ENCODE measurements at regions not wholly inside any gene's neighbourhood (a gene's known extent, or its start where the extent isn't known, plus 50 kb on each side); places are given as distances from the start of the nearest gene placed in this dataset.
"Not testable (repeated sequence)": the region's sequence is repeated elsewhere in the genome, so short reads cannot be mapped to it uniquely, and the experiment has no call there.

GRCh38 chr14:105911848-105912292 is 385.5 kb downstream of the TMEM121 start:
- H2BK120ac ChIP-seq (ENCODE audit: insufficient read depth, low read length, poor library complexity); H3K18ac ChIP-seq (ENCODE audit: low read length); H2BK5ac ChIP-seq (ENCODE audit: low read depth, low read length, poor library complexity); H2AK5ac ChIP-seq (ENCODE audit: low read length); DNase-seq; H3K27me3 ChIP-seq (ENCODE audit: insufficient read depth, low read length); H3K14ac ChIP-seq (ENCODE audit: low read length); H3K27ac ChIP-seq (ENCODE audit: low read depth, low read length); H3K79me2 ChIP-seq (ENCODE audit: control insufficient read depth, insufficient read depth, low read length, poor library complexity); H3K4me1 ChIP-seq (ENCODE audit: control insufficient read depth in 1 of 2, insufficient read depth in 2 of 2, low read length in 2 of 2); H3K23ac ChIP-seq (ENCODE audit: low read length); H4K8ac ChIP-seq (ENCODE audit: low read depth, low read length); H4K91ac ChIP-seq (ENCODE audit: low read depth, low read length); H3K4ac ChIP-seq (ENCODE audit: low read depth, low read length); H3K4me3 ChIP-seq (ENCODE audit: low read depth, low read length); H3K36me3 ChIP-seq (ENCODE audit: control insufficient read depth in 1 of 2, insufficient read depth in 2 of 2, low read length in 2 of 2); H3K4me2 ChIP-seq (ENCODE audit: low read length); H2BK12ac ChIP-seq (ENCODE audit: low read length); H4K12ac ChIP-seq (ENCODE audit: low read depth, low read length); H3K9ac ChIP-seq (ENCODE audit: low read length); H3K79me1 ChIP-seq (ENCODE audit: low read length); H2AFZ ChIP-seq (ENCODE audit: insufficient read depth, low read length, poor library complexity): not testable (repeated sequence)
- H3K9me3 ChIP-seq (ENCODE audit: insufficient read depth, low read depth, low read length): peaks cover 82% of the 10 kb centered on the region
- WGBS (ENCODE audit: extremely low coverage, insufficient coverage, insufficient read length): no CpG with 5 or more reads among the region's 8 CpGs

GRCh38 chr14:105912641-105913180 is 386.3 kb downstream of the TMEM121 start:
- Histone ChIP-seq H4K91ac (ENCODE audit: low read depth, low read length) (no peak overlapping the region), H4K12ac (ENCODE audit: low read depth, low read length) (no peak overlapping the region), H3K4me1 (ENCODE audit: control insufficient read depth in 1 of 2, insufficient read depth in 2 of 2, low read length in 2 of 2) (no peaks in the 10 kb centered on the region), H3K9me3 (ENCODE audit: insufficient read depth, low read depth, low read length) (peaks cover 79% of the 10 kb centered on the region), H2AK5ac (ENCODE audit: low read length) (no peak overlapping the region), H3K79me2 (ENCODE audit: control insufficient read depth, insufficient read depth, low read length, poor library complexity) (no peaks in the 10 kb centered on the region), H3K79me1 (ENCODE audit: low read length) (no peaks in the 10 kb centered on the region), H3K27me3 (ENCODE audit: insufficient read depth, low read length) (no peaks in the 10 kb centered on the region), H3K9ac (ENCODE audit: low read length) (no peak overlapping the region), H2BK5ac (ENCODE audit: low read depth, low read length, poor library complexity) (no peak overlapping the region), H2AFZ (ENCODE audit: insufficient read depth, low read length, poor library complexity) (no peak overlapping the region), H3K14ac (ENCODE audit: low read length) (no peak overlapping the region), H2BK120ac (ENCODE audit: insufficient read depth, low read length, poor library complexity) (no peak overlapping the region), H3K4ac (ENCODE audit: low read depth, low read length) (no peak overlapping the region), H3K23ac (ENCODE audit: low read length) (no peak overlapping the region), H3K4me2 (ENCODE audit: low read length) (no peak overlapping the region), H4K8ac (ENCODE audit: low read depth, low read length) (no peak overlapping the region), H3K27ac (ENCODE audit: low read depth, low read length) (no peak overlapping the region), H3K36me3 (ENCODE audit: control insufficient read depth in 1 of 2, insufficient read depth in 2 of 2, low read length in 2 of 2) (no peaks in the 10 kb centered on the region), H3K4me3 (ENCODE audit: low read depth, low read length) (no peak overlapping the region), H3K18ac (ENCODE audit: low read length) (no peak overlapping the region), H2BK12ac (ENCODE audit: low read length) (no peak overlapping the region)
- no peak for DNase-seq
- no CpG with 5 or more reads among the region's 11 CpGs for WGBS (ENCODE audit: extremely low coverage, insufficient coverage, insufficient read length)

- no peak for DNase-seq
- Histone ChIP-seq H2BK12ac (ENCODE audit: low read length) (no peak overlapping the region), H3K4me3 (ENCODE audit: low read depth, low read length) (no peak overlapping the region), H3K9ac (ENCODE audit: low read length) (no peak overlapping the region), H3K79me1 (ENCODE audit: low read length) (no peaks in the 10 kb centered on the region), H3K79me2 (ENCODE audit: control insufficient read depth, insufficient read depth, low read length, poor library complexity) (no peaks in the 10 kb centered on the region), H2BK120ac (ENCODE audit: insufficient read depth, low read length, poor library complexity) (no peak overlapping the region), H3K36me3 (ENCODE audit: control insufficient read depth in 1 of 2, insufficient read depth in 2 of 2, low read length in 2 of 2) (no peaks in the 10 kb centered on the region), H3K9me3 (ENCODE audit: insufficient read depth, low read depth, low read length) (peaks cover 79% of the 10 kb centered on the region), H2BK5ac (ENCODE audit: low read depth, low read length, poor library complexity) (no peak overlapping the region), H2AFZ (ENCODE audit: insufficient read depth, low read length, poor library complexity) (no peak overlapping the region), H3K23ac (ENCODE audit: low read length) (no peak overlapping the region), H3K27ac (ENCODE audit: low read depth, low read length) (no peak overlapping the region), H3K4me1 (ENCODE audit: control insufficient read depth in 1 of 2, insufficient read depth in 2 of 2, low read length in 2 of 2) (no peaks in the 10 kb centered on the region), H4K8ac (ENCODE audit: low read depth, low read length) (no peak overlapping the region), H3K4me2 (ENCODE audit: low read length) (no peak overlapping the region), H4K12ac (ENCODE audit: low read depth, low read length) (no peak overlapping the region), H2AK5ac (ENCODE audit: low read length) (no peak overlapping the region), H3K27me3 (ENCODE audit: insufficient read depth, low read length) (no peaks in the 10 kb centered on the region), H3K4ac (ENCODE audit: low read depth, low read length) (no peak overlapping the region), H3K18ac (ENCODE audit: low read length) (no peak overlapping the region), H4K91ac (ENCODE audit: low read depth, low read length) (no peak overlapping the region), H3K14ac (ENCODE audit: low read length) (no peak overlapping the region)
- no CpG with 5 or more reads among the region's 9 CpGs for WGBS (ENCODE audit: extremely low coverage, insufficient coverage, insufficient read length)
These were observed 386.8 kb downstream of the TMEM121 start for GRCh38 chr14:105913221-105913620.

- H3K36me3 ChIP-seq (ENCODE audit: control insufficient read depth in 1 of 2, insufficient read depth in 2 of 2, low read length in 2 of 2): no peaks in the 10 kb centered on the region
- H3K79me2 ChIP-seq (ENCODE audit: control insufficient read depth, insufficient read depth, low read length, poor library complexity): no peaks in the 10 kb centered on the region
- H3K9me3 ChIP-seq (ENCODE audit: insufficient read depth, low read depth, low read length): peaks cover 78% of the 10 kb centered on the region
- no peak overlapping the region for H4K91ac ChIP-seq (ENCODE audit: low read depth, low read length)
- H4K8ac ChIP-seq (ENCODE audit: low read depth, low read length): no peak overlapping the region
- no peak overlapping the region for H4K12ac ChIP-seq (ENCODE audit: low read depth, low read length)
- no peak overlapping the region for H2BK12ac ChIP-seq (ENCODE audit: low read length)
- no peak overlapping the region for H2BK5ac ChIP-seq (ENCODE audit: low read depth, low read length, poor library complexity)
- H2BK120ac ChIP-seq (ENCODE audit: insufficient read depth, low read length, poor library complexity): no peak overlapping the region
- no peak overlapping the region for H3K14ac ChIP-seq (ENCODE audit: low read length)
- H3K4me1 ChIP-seq (ENCODE audit: control insufficient read depth in 1 of 2, insufficient read depth in 2 of 2, low read length in 2 of 2): no peaks in the 10 kb centered on the region
- DNase-seq: no peak
- no peaks in the 10 kb centered on the region for H3K27me3 ChIP-seq (ENCODE audit: insufficient read depth, low read length)
- H3K23ac ChIP-seq (ENCODE audit: low read length): no peak overlapping the region
- no peak overlapping the region for H3K4ac ChIP-seq (ENCODE audit: low read depth, low read length)
- no CpG with 5 or more reads among the region's 5 CpGs for whole genome bisulfite sequencing (ENCODE audit: extremely low coverage, insufficient coverage, insufficient read length)
- no peak overlapping the region for H3K18ac ChIP-seq (ENCODE audit: low read length)
- no peak overlapping the region for H3K4me3 ChIP-seq (ENCODE audit: low read depth, low read length)
- H3K79me1 ChIP-seq (ENCODE audit: low read length): no peaks in the 10 kb centered on the region
- H3K27ac ChIP-seq (ENCODE audit: low read depth, low read length): no peak overlapping the region
- no peak overlapping the region for H2AK5ac ChIP-seq (ENCODE audit: low read length)
- no peak overlapping the region for H3K4me2 ChIP-seq (ENCODE audit: low read length)
- H3K9ac ChIP-seq (ENCODE audit: low read length): no peak overlapping the region
- H2AFZ ChIP-seq (ENCODE audit: insufficient read depth, low read length, poor library complexity): no peak overlapping the region
These were observed 387.5 kb downstream of the TMEM121 start for GRCh38 chr14:105913861-105914260.
